GM21526 (cell line): ENCODE measurements at regions not wholly inside any gene's neighbourhood (a gene's known extent, or its start where the extent isn't known, plus 50 kb on each side); places are given as distances from the start of the nearest gene placed in this dataset.
"Not testable (repeated sequence)": the region's sequence is repeated elsewhere in the genome, so short reads cannot be mapped to it uniquely, and the experiment has no call there.

Experiments
- ATAC-seq: cut with Tn5 transposase; IDR thresholded peaks from one replicate; pipeline ENCODE4 v1.9.1; 2021; ENCODE audit warnings: moderate library complexity; ENCODE audit not compliant: unreplicated experiment, low FRiP score

DNA sequence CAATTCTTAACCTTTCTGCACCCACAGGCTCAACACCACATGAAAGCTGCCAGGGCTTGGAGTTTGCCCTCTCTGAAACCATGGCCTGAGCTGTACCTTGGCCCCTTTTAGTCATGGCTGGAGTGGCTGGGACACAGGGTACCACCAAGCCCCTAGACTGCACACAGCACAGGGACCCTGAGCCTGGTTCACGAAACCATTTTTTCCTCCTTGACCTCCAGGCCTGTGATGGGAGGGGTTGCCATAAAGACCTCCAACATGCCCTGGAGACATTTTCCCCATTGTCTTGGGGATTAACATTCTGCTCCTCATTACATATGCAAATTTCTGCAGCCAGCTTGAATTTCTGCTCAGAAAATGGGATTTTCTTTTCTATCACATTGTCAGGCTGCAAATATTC is 113.4 kb downstream of the XPNPEP1 start:
- ATAC-seq: not testable (repeated sequence)

DNA sequence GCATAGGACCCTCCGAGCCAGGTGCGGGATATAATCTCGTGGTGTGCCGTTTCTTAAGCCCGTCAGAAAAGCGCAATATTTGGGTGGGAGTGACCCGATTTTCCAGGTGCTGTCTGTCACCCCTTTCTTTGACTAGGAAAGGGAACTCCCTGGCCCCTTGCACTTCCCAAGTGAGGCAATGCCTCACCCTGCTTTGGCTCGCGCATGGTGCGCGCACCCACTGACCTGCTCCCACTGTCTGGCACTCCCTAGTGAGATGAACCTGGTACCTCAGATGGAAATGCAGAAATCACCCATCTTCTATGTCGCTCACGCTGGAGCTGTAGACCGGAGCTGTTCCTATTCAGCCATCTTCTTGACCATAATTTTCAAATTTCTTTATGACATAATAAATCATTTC is 122.1 kb downstream of the XPNPEP1 start:
- not testable (repeated sequence) for ATAC-seq

DNA sequence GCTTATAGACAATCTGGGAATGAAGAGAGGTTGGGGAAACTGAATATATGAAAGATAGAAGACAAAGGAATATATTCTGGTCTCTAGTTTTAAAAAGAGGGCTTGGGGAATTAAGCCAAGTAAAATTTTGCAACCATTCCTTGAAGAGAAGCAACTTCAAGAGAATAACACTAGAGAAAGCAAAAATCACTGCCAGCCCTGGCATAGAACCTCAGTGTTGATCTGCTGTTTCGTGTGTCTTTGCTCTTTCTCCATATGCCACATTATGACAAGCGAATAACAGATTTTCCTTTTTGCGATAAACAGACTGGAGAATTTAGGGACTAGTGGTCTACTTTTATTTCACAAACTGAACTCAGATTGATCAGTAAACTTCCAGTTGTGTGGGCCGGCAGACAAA is 132.7 kb downstream of the XPNPEP1 start:
- ATAC-seq: no peak

DNA sequence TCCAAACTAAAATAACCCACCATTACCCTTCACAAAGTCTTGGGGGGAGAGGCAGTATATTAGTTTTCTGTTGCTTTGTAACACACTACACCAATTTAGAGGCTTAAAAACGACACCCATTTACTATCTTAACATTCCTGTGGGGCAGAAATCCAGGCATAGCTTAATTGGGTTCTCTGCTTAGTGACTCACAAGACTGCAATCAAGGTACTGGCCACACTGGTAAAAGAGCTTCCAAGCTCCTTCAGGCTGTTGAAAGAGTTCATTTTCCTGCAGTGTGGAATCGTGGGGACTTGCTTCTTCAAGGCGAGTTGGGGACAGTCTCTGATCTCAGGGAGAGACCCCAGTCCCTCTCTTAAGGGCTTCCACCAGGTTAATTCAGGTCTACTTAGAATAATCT is 139.1 kb downstream of the XPNPEP1 start:
- ATAC-seq: no peak

DNA sequence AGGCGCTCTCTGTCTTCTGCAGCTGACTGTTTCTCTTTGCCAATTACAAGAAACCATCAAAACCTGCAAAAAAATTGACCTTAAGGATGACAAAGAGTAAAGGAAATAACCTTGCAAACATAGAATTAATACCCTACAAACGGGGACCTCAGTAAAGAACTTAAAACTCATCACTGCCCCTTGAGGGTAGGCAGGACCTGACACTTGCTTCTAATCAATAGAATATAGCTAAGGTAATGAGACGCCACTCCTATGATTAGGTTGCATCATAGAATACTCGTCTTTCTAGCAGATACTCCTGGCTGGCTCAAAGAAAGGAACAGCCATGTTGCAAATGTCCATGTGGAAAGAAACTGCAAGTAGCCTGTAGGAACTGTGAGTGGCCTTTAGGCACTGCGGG is 140.0 kb downstream of the XPNPEP1 start:
- no peak for ATAC-seq

DNA sequence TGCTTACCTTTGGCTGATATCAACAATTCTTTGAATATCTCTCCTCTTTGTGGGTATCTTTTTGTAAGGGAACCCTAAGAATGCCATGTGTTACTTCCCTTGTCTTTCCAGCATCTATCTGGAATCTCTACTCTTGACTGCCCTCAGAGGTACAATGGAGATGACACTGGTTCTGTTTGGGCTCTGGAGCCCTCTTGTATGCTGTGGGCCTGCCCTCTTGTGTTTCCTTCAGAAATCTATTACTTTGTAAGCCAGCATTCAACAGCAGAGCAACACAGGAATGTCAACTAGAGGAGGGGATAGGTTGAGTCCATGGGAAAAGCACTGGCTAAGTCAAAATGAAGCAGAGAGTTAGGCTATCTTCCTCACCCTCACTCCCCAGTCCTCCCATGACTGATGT is 142.3 kb downstream of the XPNPEP1 start:
- ATAC-seq: no peak

DNA sequence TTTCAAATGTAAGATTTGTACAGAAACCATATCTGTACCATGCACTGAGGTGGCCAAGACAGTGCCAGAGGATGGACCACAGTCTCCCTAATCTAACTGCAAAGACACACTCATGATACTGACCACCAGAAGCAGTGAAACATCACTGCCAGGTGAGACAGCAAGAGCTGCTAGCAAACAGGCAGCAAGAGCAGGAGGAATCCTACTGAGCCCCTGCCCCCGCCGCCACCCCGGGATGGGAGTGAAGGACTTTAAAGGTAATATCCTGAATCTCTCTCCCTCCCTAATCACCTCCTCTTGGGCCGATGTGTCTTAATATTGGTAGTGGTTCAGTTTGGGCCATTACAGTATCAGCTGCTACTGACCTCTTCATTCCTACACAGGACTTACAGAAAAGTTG is 144.3 kb downstream of the XPNPEP1 start:
- no peak for ATAC-seq

DNA sequence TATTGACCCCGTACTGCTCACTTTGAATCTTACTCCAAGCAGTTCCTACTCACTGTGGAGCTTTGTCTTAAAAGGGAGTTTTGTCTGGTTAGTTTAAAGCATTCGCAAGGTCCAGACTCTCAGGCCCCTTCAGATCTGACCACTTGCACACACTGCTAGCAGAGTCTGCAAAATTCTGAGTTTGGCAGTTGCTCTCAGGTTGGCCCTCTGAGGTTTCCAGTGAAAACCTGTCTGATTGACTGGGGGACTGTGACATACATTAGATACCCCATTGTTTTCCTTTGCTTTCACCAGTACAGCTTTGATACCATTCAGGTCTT is 149.2 kb downstream of the XPNPEP1 start:
- ATAC-seq: no peak

DNA sequence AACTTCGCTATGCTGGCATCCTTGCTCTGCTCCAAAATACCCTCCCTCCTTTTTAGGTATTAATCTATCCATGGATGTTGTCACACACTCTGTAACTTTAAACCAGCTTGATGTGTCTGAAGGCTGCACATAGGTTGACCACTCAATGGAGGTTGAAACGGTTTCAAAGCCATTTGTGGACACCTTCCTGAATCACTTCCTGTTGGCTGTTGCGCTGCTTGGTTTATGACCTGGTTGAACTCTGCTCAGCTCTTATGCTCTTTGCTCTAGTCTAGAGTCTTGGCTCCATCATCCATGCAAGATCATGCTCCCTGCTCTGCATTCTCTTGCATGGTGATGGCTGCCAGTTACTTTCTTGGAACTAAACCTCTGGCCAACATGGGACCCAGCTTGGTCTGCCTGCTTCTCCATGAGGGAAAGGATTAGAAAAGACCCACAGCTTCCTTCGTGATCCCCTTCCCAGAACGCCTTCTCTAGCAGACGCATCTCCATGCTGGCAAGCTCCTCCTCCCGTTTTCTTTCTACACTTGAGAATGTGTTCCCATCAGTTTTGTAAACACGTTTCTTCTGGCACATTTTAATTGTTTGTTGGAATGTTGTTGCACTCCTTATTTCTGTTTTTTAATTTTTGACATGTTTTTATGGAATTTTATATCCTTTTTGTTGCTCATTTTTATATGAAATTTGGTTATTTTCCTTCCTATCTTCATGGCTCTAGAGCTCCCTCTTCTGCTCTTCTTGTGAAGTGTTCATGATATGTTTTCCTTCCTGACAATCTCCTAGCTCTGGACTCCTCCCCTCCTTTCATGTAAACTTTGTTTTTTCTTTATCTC is 149.8 kb downstream of the XPNPEP1 start:
- ATAC-seq: no peak

DNA sequence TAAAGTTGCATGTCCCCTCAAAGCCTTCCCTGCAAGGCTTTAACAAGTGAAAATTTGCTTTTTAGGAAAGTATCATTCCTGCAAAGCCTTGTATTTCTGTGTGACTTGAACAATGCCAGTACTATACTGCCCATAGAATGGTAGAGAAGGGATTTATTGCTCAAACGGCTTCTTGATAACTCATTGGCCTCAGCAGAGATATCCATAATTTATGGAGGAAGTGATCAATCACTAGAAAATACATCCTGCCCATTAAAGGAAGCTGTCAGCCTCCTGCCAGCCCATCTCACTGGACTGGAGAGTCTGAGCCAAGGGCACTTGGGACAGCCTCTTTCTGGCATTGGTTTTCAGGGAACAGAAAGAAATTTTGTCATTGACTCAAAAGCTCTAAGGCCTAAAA is 152.6 kb downstream of the XPNPEP1 start:
- ATAC-seq: no peak

DNA sequence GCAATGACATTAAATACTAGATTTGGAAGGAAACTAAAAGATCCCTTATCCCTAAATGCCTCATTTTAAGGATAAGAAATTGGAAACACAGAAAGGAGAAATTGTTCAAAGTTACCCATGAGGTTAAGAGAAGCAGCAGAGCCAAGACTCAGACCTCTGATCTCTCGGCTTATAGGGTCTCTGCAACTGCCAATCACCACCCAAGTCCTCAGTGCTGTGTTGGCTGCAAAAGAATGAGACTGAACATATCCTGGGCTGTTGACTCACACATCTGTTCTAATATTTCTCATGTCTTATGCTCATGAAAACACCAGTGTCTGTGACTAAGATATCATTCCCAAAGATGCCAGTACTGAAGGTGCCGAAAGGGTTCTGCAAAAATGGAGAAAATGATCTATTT is 153.3 kb downstream of the XPNPEP1 start:
- no peak for ATAC-seq

DNA sequence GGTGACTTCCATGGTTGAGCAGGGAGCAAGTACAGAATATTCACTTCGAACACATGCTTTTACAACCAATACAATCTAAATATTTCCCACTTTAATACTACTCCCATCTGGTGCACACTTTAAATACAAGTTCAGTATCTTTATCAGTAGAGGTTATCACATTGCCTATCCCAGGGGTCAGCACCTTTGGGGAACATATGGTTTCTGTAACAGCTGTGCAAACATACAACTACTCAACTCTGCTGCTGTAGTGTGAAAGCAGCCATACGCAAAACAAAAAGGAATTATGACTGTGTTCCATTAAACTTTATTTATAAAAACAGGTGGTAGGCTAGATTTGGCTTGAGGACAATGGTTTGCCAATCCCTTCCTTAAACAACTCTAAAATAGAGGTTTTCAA is 157.5 kb downstream of the XPNPEP1 start:
- ATAC-seq: no peak

DNA sequence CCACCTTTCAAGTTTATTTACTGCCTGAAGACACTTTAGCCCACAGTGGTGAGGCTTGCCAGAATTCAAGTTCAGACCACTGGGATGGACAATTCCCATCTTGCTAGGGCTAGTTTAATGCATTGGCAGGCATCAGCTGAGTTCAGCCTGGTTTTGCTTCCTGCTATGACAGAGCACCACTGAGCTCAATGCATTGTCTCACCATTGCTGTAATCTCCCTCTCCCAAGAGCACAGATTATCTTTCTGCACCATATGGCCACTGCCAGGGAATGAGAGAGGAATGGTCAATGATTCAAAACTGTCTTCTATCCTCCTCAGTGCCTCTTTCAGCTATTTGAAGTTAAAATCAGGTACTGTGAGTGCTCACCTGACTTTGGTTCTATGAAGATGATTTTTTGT is 160.8 kb downstream of the XPNPEP1 start:
- no peak for ATAC-seq

DNA sequence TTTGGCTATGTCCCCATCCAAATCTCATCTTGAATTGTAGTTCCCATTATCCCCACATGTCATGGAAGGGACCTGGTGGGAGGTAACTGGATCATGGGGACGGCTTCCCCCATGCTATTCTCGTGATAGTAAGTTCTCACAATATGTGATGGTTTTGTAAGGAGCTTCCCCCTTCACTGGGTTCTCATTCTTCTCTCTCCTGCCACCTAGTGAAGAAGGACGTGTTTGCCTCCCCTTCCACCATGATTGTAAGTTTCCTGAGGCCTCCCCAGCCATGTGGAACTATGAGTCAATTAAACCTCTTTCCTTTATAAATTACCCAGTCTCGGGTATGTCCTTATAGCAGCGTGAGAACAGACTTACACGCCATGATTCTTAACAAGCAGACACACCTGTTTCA is 165.6 kb downstream of the XPNPEP1 start:
- ATAC-seq: not testable (repeated sequence)

DNA sequence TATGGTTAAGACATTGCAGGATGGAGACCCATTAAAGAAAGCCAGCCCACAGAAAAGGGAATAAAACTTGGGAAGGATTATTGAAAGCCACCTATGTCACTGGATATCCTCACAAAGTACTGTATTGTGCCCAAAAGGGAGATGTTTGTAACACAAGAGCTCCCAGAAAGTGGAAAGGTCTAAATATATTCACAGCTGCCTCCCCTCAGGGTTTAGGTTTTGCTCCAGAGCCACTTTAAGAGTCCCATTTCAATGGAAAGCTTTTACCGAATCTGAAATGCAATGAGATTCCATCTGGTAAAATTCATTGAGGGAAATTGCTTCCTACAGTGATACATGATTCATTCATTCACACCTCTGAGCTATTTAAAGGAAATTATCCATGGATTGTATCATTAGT is 176.4 kb downstream of the XPNPEP1 start:
- no peak for ATAC-seq

DNA sequence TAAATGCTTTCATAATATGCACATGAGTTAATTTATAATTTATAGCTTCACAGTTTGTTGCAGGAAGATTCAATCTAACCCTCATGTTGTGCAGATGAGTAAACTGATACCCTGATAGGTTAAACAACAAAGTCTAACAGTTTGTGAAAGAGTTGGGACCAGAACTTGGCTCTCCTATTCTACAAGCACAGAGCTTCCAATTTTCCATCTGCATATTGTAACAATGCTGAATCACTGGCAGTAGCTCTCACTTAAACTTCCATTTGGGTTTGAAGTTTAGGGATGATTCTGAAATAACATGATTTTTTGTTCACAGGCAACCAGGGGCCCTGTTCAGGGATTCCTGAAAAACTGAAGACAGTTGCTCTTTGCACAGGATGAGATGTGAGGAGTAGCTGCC is 179.3 kb downstream of the XPNPEP1 start:
- no peak for ATAC-seq

DNA sequence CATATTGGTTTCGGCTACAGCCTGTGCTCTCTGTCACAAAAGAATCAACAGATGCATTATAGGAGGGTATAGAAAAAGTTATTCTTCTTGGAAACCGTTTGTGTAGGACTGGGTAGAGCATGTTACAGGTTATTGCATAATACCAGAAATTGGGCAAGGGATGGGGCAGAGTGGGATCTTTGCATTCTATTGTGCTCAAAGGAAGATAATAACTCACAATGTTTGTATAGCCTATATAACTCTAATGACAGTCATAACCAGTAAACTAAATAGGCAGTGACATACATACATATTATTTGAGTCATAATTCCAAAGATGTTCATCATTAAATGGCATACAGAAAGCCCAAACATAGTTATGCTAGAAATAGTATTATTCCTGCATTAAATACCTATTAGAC is 179.7 kb downstream of the XPNPEP1 start:
- ATAC-seq: no peak

DNA sequence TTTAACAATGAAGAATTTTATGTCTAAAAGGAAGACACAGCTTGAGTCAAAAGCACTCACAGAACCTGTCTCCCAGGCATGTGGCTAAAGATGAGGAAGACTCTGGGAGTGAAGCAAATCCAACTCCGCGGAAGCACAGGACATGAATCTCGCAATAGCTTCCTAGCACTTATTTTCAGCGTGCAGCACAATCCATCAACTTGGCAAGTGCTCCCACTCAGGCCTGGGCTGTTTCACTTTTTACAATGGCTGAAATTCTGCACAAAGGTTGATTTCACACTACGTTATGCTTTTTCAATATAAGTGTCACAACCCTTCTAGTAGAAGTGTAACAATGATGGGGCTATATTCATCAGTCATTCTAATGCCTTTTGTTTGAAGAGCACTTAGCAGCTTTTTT is 180.2 kb downstream of the XPNPEP1 start:
- ATAC-seq: no peak

DNA sequence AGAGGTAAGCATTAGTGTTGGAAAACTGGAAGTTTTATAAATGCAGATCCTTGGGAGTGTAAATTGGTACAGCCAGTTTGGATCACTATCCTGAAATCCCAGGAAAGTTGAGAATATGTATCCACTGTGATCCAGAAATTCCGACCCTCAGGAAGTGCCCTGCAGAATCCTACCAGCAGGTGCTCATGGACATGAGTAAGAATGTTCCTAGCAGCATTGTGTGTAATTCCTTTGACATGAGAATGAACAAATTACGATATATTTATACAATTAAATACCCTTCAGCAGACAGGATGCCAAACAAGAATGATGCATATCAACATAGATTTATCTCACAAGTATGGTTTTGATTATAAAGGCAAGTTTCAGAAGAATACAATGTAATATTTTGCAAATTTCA is 181.6 kb downstream of the XPNPEP1 start:
- ATAC-seq: no peak

DNA sequence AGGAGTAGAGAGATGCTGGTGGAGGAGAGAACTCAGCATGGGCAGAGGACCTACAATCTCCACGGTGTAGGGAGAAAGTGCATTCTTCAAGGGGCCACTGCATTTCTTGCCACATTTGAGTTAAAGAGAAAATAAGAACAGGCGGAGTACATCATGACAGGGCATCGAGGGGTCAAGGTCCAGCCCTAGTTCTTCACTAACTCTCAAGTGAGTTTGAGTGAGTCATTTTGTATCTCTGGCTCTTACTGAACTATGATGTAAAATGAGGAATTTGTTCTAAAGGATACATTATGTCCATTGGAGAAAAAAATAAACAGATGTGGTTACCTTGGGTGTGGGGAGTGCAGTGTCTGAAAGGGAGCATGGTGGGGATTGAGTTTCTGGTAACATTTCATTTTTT is 182.9 kb downstream of the XPNPEP1 start:
- ATAC-seq: no peak

DNA sequence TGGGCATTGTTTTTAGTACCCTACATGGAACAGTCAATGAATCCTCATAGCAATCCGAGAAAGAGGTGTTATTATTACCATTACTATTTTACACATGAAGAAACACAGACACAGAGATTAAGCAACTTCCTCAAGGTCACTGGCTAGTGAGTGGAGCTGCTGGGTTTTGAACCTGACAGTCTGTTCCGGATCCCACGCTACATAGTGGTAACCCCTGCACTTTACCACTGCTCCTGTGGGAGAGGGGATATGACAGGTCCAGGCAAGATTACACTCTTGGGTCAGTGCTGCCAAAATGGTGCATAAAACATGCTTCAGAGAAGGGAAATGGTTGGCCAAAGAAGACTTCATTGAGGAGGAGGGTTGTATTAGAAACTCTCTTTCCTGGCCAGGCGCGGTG is 185.7 kb downstream of the XPNPEP1 start:
- ATAC-seq: no peak

DNA sequence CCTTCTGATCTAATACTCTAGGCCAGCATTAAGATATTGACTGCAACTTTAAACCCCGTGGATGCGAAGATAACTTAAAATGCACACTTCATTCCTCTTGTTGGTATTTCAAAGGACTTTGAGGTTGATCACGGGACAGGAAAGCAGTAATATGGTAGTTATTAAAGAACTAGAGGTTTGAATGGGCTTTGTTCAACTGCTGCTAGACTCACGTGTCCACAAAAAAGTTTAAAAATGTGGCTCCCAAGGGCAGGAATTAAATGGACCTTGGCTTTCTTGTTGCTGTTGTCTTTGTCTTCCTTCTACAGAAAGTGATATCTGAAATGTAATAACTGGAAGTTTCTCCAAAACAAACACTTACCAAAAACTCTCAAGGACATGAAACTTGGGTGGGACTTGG is 186.3 kb downstream of the XPNPEP1 start:
- no peak for ATAC-seq

DNA sequence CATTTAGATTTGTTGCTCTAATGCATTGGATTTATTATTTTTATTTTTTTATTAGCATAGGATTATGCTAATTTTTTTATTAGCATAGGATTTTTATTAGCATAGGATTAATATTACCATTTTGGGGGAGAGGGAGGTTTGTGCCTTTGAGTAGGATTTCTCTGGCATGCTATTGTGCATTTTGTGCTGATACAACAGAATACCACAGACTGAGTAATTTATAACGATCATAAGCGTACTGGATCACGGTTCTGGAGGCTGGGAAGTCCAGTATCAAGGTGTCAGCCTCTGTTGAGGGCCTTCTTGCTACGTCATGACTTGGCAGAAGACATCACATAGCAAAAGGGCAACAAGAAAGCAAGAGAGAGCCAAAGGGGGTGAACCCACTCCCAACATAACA is 187.5 kb downstream of the XPNPEP1 start:
- no peak for ATAC-seq
